Endothelial cell of umbilical vein (primary cell): ENCODE measurements at regions not wholly inside any gene's neighbourhood (a gene's known extent, or its start where the extent isn't known, plus 50 kb on each side); places are given as distances from the start of the nearest gene placed in this dataset.

Source experiments
- BruUV-seq: library from RNA; stranded (reverse); fragments of 400-500 nt; replicated peaks from 2 replicates; lab custom pipeline; 2021; lab: Mats Ljungman, UMichigan
- CTCF ChIA-PET: fragments of 300-600, 350-600 bp; sonication (Branson Sonifier 250); formaldehyde crosslinking; loops from one replicate; lab custom pipeline; 2021; ENCODE audit warnings: antibody characterized with exemption, inconsistent platforms; lab: Charles Lee
- POLR2A ChIA-PET: fragments of 300-600, 350-600 bp; sonication (Branson Sonifier 250); formaldehyde crosslinking; loops from one replicate; lab custom pipeline; 2021; ENCODE audit warnings: antibody characterized with exemption, inconsistent platforms; lab: Charles Lee
- DNase-seq: peaks from one replicate; pipeline ENCODE4 v3.0.0-alpha.2; 2011; ENCODE audit warnings: low read depth, low spot score
- FAIRE-seq: peaks from 2 replicates; lab custom pipeline; 2011; peaks lifted over from hg19 to GRCh38; lab: Jason Lieb, UNC
- H2AFZ ChIP-seq: 2 replicates; pipeline ENCODE4 v1.6.0; 2012; ENCODE audit warnings: low read depth, low read length, control low read depth, inconsistent platforms
- H3K27ac ChIP-seq: 2 replicates; pipeline ENCODE4 v1.5.1; 2011; ENCODE audit warnings: low read depth, mild to moderate bottlenecking, control low read depth, low read length, moderate library complexity; ENCODE audit not compliant: insufficient read depth
- H3K27me3 ChIP-seq, 2 experiments: 2 replicates each; pipeline versions ENCODE4 v1.6.0 to v1.6.1; 2011; ENCODE audit warnings: low read length in 2 of 2, mixed read lengths in 1 of 2; ENCODE audit not compliant: control insufficient read depth in 2 of 2, insufficient read depth in 2 of 2
- H3K36me3 ChIP-seq, 2 experiments: 2 replicates in 1 of 2; 3 replicates in 1 of 2; pipeline ENCODE4 v1.5.1; 2011; ENCODE audit warnings: low read length in 2 of 2, mild to moderate bottlenecking in 1 of 2, moderate library complexity in 1 of 2; ENCODE audit not compliant: control insufficient read depth in 2 of 2, insufficient read depth in 2 of 2; ENCODE audit errors: extremely low read depth in 1 of 2
- H3K4me1 ChIP-seq: 3 replicates; pipeline ENCODE4 v1.5.1; 2011; ENCODE audit warnings: mild to moderate bottlenecking, low read length; ENCODE audit not compliant: control insufficient read depth, insufficient read depth; ENCODE audit errors: extremely low read depth
- H3K4me2 ChIP-seq: 2 replicates; pipeline ENCODE4 v1.6.1; 2011; ENCODE audit warnings: low read length, control low read depth, mixed read lengths; ENCODE audit not compliant: insufficient read depth
- H3K4me3 ChIP-seq, 3 experiments: fragments of 200-600 bp in 1 of 3; sonication (generic), shearing (Covaris generic) in 1 of 3; replicated peaks in 1 of 3; 2 replicates each; pipeline ENCODE4 v1.5.1; 2011 to 2016; ENCODE audit warnings: control low read depth in 3 of 3, low read length in 3 of 3, mild to moderate bottlenecking in 2 of 3, inconsistent platforms in 1 of 3, low read depth in 1 of 3, moderate library complexity in 1 of 3; ENCODE audit not compliant: insufficient read depth in 1 of 3
- H3K79me2 ChIP-seq: 2 replicates; pipeline ENCODE4 v1.6.0; 2012; ENCODE audit warnings: low read length, inconsistent platforms; ENCODE audit not compliant: control insufficient read depth, insufficient read depth
- H3K9ac ChIP-seq: replicated peaks from 2 replicates; pipeline ENCODE3; 2011; ENCODE audit warnings: low read length, control low read depth; ENCODE audit not compliant: insufficient read depth; ENCODE audit errors: extremely low read depth
- H3K9me1 ChIP-seq: replicated peaks from 3 replicates; pipeline ENCODE4 v1.6.0; 2011; ENCODE audit warnings: mild to moderate bottlenecking, low read length; ENCODE audit not compliant: control insufficient read depth, insufficient read depth; ENCODE audit errors: extremely low read depth
- H3K9me3 ChIP-seq: replicated peaks from 2 replicates; pipeline ENCODE4 v1.5.1; 2012; ENCODE audit warnings: low read length, inconsistent platforms; ENCODE audit not compliant: control insufficient read depth, insufficient read depth
- H4K20me1 ChIP-seq: replicated peaks from 2 replicates; pipeline ENCODE3; 2011; ENCODE audit warnings: mild to moderate bottlenecking, low read length; ENCODE audit not compliant: control insufficient read depth, insufficient read depth; ENCODE audit errors: extremely low read depth
- EZH2 ChIP-seq: IDR thresholded peaks from 2 replicates; pipeline ENCODE4 v1.6.1; 2012; ENCODE audit warnings: borderline replicate concordance, low read depth, mild to moderate bottlenecking, moderate library complexity, low read length, inconsistent platforms; ENCODE audit not compliant: severe bottlenecking
- FOS ChIP-seq: IDR thresholded peaks from 2 replicates; pipeline ENCODE4 v1.6.1; 2011; ENCODE audit warnings: mild to moderate bottlenecking, low read length, moderate library complexity, borderline replicate concordance; ENCODE audit not compliant: insufficient read depth
- GATA2 ChIP-seq: IDR thresholded peaks from 2 replicates; pipeline ENCODE4 v1.7.0; 2011; ENCODE audit warnings: low read depth, mild to moderate bottlenecking, moderate library complexity, mixed read lengths, low read length; ENCODE audit not compliant: insufficient read length, insufficient read depth
- JUN ChIP-seq: IDR thresholded peaks from 2 replicates; pipeline ENCODE4 v1.6.1; 2011; ENCODE audit warnings: borderline replicate concordance, low read depth; ENCODE audit not compliant: insufficient read length, insufficient read depth
- MYC ChIP-seq: IDR thresholded peaks from one replicate; pipeline ENCODE4 v1.6.1; 2011; ENCODE audit warnings: mild to moderate bottlenecking, low read depth, low read length
- POLR2A ChIP-seq: IDR thresholded peaks from 2 replicates; pipeline ENCODE4 v1.6.1; 2012; ENCODE audit warnings: low read depth, mild to moderate bottlenecking, control low read depth, low read length
- POLR2AphosphoS5 ChIP-seq: IDR thresholded peaks from 2 replicates; pipeline ENCODE4 v1.6.1; 2012; ENCODE audit warnings: low read depth, mild to moderate bottlenecking, control low read depth, low read length, moderate library complexity; ENCODE audit not compliant: insufficient read depth
- dilution Hi-C: fragments of 300-500 bp; cut with MboI; formaldehyde crosslinking; loops from one replicate; pipeline ENCODE4 v1.15.0; 2019; ENCODE audit warnings: low sequenced_read_pairs; ENCODE audit not compliant: extremely low pct_ligation_motif_present
- intact Hi-C: fragments of 100-400 bp; cut with micrococcal nuclease; formaldehyde crosslinking; loops from one replicate; pipeline ENCODE4 v1.10.0; 2022
- TF ChIP-seq, protein P1 (sequence below), 2 donors: IDR thresholded peaks; 1 replicate in 1 of 2; 2 replicates in 1 of 2; pipeline ENCODE4 v1.5.1; 2011; ENCODE audit warnings: low read length in 2 of 2, mild to moderate bottlenecking in 2 of 2, moderate library complexity in 2 of 2, control low read depth in 1 of 2, inconsistent platforms in 1 of 2, low read depth in 1 of 2; ENCODE audit not compliant: insufficient read depth in 1 of 2; ENCODE audit errors: extremely low read depth in 1 of 2
- TF ChIP-seq, protein P2 (sequence below): IDR thresholded peaks from 2 replicates; pipeline ENCODE4 v1.6.1; 2011; ENCODE audit not compliant: insufficient read depth, insufficient read length

DNA sequence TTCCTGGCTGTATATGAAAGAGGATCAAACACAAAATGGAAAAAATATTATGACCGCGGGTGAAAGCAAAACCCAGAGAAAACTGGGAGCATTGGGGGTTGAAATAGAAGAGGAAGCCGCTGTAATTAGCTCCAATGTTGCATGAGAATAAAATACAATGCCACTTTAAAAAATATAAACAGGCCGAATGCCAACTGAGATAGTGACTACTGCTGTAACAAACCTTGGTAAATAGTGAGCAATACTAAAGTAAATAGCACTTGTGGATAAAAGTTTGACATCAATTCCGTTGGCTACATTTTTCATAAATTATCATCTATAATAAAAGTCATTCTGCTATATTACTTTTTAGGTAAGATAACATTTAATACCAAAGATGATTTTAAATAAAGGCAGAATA, 395.8 kb upstream of the MIR17HG start:
- TF ChIP-seq POLR2A (no peak), JUN (no peak), POLR2AphosphoS5 (no peak), GATA2 (no peak), FOS (no peak), EZH2 (no peak), MYC (no peak)
- TF ChIP-seq, protein P1, sequence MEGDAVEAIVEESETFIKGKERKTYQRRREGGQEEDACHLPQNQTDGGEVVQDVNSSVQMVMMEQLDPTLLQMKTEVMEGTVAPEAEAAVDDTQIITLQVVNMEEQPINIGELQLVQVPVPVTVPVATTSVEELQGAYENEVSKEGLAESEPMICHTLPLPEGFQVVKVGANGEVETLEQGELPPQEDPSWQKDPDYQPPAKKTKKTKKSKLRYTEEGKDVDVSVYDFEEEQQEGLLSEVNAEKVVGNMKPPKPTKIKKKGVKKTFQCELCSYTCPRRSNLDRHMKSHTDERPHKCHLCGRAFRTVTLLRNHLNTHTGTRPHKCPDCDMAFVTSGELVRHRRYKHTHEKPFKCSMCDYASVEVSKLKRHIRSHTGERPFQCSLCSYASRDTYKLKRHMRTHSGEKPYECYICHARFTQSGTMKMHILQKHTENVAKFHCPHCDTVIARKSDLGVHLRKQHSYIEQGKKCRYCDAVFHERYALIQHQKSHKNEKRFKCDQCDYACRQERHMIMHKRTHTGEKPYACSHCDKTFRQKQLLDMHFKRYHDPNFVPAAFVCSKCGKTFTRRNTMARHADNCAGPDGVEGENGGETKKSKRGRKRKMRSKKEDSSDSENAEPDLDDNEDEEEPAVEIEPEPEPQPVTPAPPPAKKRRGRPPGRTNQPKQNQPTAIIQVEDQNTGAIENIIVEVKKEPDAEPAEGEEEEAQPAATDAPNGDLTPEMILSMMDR (IDR thresholded peaks at IDR 0.05; ENCODE audit: extremely low read depth in 1 of 2, insufficient read depth in 1 of 2, low read depth in 1 of 2, low read length in 2 of 2): no peak
- TF ChIP-seq, protein P2, sequence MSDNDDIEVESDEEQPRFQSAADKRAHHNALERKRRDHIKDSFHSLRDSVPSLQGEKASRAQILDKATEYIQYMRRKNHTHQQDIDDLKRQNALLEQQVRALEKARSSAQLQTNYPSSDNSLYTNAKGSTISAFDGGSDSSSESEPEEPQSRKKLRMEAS: no peak
- no peak for FAIRE-seq
- intact Hi-C loops: no loop called here
- ChIA-PET CTCF (no interaction called here), POLR2A (no interaction called here)
- no TSS peak for BruUV-seq
- H3K9ac ChIP-seq: no peak overlapping the region
- DNase-seq: no peak
- H3K4me3 ChIP-seq: no peak overlapping the region
- no peaks in the 10 kb centered on the region for H3K9me3 ChIP-seq
- dilution Hi-C loops: no loop called here
- no peaks in the 10 kb centered on the region for H3K9me1 ChIP-seq
- H3K27ac ChIP-seq: no peak overlapping the region
- no peak overlapping the region for H2AFZ ChIP-seq
- H4K20me1 ChIP-seq: no peaks in the 10 kb centered on the region
- no peaks in the 10 kb centered on the region for H3K4me1 ChIP-seq
- no peaks in the 10 kb centered on the region for H3K79me2 ChIP-seq
- no peaks in the 10 kb centered on the region for H3K36me3 ChIP-seq
- no peaks in the 10 kb centered on the region for H3K27me3 ChIP-seq
- H3K4me2 ChIP-seq: no peak overlapping the region
